NCI-H748 (cell line): ENCODE measurements at regions not wholly inside any gene's neighbourhood (a gene's known extent, or its start where the extent isn't known, plus 50 kb on each side); places are given as distances from the start of the nearest gene placed in this dataset.
A peak's percentile ranks its signal among the peaks of the same experiment; 100 is the strongest.

Experiments used
- DNase-seq: peaks from one replicate; lab custom pipeline; 2025; ENCODE audit not compliant: unreplicated experiment; lab: John Stamatoyannopoulos, UW

DNA sequence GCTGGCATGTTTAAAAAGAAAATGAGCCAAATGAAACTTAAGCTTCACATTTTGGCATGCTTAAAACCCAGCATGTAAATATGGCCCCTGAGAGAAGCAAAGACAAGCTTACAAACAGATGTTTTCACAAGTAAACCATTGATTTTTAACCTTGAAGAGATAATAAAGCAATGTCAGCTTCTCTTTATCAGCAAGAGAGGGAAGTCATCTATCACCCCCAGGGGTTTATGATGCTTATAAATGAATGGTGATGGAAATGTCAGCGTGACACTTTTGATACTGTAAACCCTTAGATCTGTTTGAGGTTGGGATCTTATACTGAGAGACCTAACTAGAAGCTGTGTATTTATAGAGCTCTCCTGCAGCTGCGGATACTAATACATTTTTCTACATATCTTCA lies 471.3 kb downstream of the PLA2G4A start:
- DNase-seq = no peak

DNA sequence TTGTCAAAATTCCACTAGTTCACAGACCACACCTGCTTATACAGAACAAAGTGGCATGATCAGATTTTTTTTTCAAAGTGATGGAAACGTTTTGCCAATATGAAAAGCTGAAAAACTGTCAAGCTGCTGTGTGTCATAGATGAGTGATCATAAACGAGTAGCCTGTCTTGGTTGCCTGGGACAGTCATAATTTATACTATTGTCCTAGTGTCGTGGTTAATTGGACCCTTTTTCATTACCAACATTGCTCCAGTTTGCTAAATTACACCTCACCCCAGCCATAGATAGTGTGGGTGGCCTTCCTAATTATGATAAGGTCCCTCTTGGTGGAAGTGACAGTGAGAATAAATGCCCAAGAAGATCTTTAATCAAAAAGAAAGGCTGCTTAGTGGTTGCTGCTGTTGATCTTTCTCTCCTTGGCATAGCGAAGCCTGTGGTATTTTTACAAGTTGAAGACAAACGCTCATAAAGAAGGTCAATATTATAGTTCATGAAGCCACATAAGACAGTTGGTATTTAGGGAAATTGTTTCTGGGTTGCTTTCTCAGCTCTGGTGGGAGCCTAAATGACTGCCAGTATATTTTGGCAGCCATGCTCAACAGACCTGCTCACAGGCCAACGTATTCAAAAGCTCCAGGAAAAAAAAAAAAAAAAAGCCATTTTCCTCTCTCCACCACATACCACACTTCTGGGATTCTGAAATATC lies 478.1 kb downstream of the PLA2G4A start:
- DNase-seq = no peak

- DNase-seq = no peak
These were observed 481.4 kb downstream of the PLA2G4A start for GRCh38 chr1:187310038-187310631.

GRCh38 chr1:187313115-187313514 lies 484.4 kb downstream of the PLA2G4A start:
- DNase-seq = peak; percentile 3

DNA sequence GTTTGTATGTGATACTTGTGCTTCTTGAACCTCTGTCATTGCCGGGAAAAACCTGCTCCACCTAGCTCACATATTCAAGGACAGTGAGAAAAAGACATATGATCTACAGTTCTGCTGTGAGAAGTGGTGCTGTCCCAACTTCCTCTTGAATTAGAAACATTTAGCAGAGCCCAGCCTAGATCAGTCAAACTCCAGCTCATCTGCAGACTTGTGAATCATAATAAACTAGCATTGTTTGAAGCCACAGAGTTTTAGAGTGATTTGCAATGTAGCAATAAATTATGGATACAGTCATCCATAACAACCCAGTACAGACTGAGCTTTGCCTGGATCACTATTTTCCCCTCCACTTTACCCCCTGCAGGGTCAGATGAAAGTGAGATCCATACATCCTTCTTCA lies 497.8 kb downstream of the PLA2G4A start:
- DNase-seq = no peak

GRCh38 chr1:187336441-187337168 lies 507.9 kb downstream of the PLA2G4A start:
- peak; percentile 38 for DNase-seq

- no peak for DNase-seq
These were observed 510.1 kb downstream of the PLA2G4A start for GRCh38 chr1:187338762-187339412.

GRCh38 chr1:187342495-187342894 lies 513.7 kb downstream of the PLA2G4A start:
- DNase-seq = no peak

- DNase-seq = no peak
These were observed 545.3 kb downstream of the PLA2G4A start for GRCh38 chr1:187374082-187374481.

GRCh38 chr1:187374742-187375141 lies 546.0 kb downstream of the PLA2G4A start:
- DNase-seq = no peak

GRCh38 chr1:187383366-187383765 lies 554.6 kb downstream of the PLA2G4A start:
- DNase-seq = peak; percentile 45

GRCh38 chr1:187384504-187384903 lies 555.8 kb downstream of the PLA2G4A start:
- no peak for DNase-seq

- peak; percentile 56 for DNase-seq
These were observed 561.6 kb downstream of the PLA2G4A start for GRCh38 chr1:187390215-187390818.

DNA sequence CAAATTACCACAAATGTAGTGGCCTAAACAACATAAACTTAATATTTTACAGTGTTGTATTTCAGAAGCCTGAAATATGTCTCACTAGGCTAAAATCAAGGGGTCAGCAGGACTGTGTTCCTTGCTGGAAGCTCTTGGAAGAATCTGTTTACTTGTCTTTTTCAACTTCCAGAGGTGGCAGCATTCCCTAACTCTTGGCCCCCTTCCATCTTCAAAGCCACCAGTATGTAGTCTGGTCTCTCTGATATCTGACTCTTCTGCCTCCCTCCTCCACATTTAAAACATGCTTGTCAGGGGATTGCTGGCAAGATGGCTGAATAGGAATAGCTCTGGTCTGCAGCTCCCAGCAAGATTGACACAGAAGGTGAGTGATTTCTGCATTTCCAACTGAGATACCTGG lies 567.5 kb downstream of the PLA2G4A start:
- peak; percentile 5 for DNase-seq

GRCh38 chr1:187396929-187397796 lies 568.4 kb downstream of the PLA2G4A start:
- no peak for DNase-seq

DNA sequence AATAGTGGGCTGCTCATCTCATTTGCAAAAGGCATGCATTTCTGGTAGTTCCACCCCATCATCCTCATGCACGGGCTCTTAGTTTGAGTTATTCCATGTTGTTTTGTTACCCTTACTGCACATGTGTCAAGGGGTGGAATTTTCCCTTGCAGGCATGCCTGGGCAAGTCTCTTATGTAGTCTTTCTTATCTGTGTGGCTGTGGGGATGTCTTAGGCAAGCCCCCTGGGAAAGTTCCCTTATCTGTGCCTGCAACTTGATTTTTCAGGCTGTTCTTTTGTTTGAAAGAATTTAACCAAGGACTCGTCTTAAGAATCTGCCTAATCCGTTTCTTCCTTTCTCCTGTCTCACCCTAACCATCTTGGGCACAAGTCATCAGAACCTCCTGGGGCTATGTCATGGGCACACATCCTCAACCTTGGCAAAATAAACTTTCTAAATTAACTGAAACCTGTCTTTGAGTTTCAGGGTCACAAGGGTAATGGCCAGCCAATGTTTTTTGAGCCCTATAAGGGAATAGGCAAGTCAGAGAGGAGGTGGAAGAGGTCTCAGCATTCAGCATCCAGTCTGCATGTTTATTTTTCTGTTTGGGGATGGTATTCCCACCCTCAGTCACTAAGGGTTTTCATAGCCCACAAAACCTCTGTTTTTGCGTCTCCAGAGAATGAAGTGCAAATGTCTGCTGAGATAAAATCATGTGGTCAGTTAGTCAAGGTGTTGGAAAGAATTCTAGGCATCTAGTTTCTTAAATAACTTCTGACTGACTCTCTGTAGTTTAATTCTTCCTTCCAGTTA lies 579.7 kb downstream of the PLA2G4A start:
- no peak for DNase-seq

DNA sequence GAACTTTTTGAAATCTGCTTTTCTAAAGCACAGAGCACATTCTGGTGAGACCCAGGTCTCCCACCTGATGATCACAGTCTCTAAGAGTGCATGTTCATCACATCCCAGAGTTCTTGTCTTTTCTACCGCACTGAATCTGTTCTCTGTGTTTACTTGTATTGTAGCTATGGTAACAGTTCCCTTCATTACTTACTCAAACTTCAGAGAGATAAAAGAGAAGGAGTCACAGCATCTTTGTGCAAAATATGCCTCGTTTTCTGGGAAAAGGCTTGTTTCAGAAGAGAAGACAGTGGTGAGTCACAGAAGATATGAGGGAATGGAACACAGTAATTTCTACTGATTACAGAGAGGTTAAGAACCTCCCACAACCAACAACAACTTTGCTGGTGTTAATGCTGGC lies 580.6 kb downstream of the PLA2G4A start:
- DNase-seq = no peak

- DNase-seq = no peak
These were observed 582.4 kb downstream of the PLA2G4A start for GRCh38 chr1:187411118-187411517.

GRCh38 chr1:187413405-187414169 lies 584.8 kb downstream of the PLA2G4A start:
- DNase-seq = peak; percentile 35
